Stimulated activated naive CD4-positive, alpha-beta T cell (primary cell): ENCODE measurements at regions not wholly inside any gene's neighbourhood (a gene's known extent, or its start where the extent isn't known, plus 50 kb on each side); places are given as distances from the start of the nearest gene placed in this dataset.
A peak's percentile ranks its signal among the peaks of the same experiment; 100 is the strongest.

Source experiments
- DNase-seq, 6 experiments: peaks; one replicate each; lab custom pipeline; 2025; lab: John Stamatoyannopoulos, UW

- DNase-seq = no peak
Observed at GRCh38 chr7:47663851-47664250, 81.9 kb upstream of the TNS3 start.

- DNase-seq = no peak
Observed at GRCh38 chr7:47663213-47663612, 81.3 kb upstream of the TNS3 start.

- DNase-seq = no peak
Observed at GRCh38 chr7:47661051-47661714, 79.3 kb upstream of the TNS3 start.

GRCh38 chr7:47659664-47660462, 78.0 kb upstream of the TNS3 start:
- DNase-seq = no peak

GRCh38 chr7:47658886-47659635, 77.2 kb upstream of the TNS3 start:
- DNase-seq = no peak

- DNase-seq = no peak
Observed at GRCh38 chr7:47657126-47657525, 75.2 kb upstream of the TNS3 start.

- no peak for DNase-seq
Observed at GRCh38 chr7:47654672-47655298, 72.9 kb upstream of the TNS3 start.

GRCh38 chr7:47653550-47654411, 71.9 kb upstream of the TNS3 start:
- DNase-seq = no peak

GRCh38 chr7:47652591-47652990, 70.7 kb upstream of the TNS3 start:
- no peak for DNase-seq

- no peak for DNase-seq
Observed at GRCh38 chr7:47651355-47652317, 69.7 kb upstream of the TNS3 start.

GRCh38 chr7:47649919-47650318, 68.0 kb upstream of the TNS3 start:
- DNase-seq = no peak

GRCh38 chr7:47648275-47648925, 66.5 kb upstream of the TNS3 start:
- DNase-seq = no peak

GRCh38 chr7:47647918-47648250, 66.0 kb upstream of the TNS3 start:
- DNase-seq = no peak

GRCh38 chr7:47647181-47647917, 65.4 kb upstream of the TNS3 start:
- peak in 3 of 6 experiments; percentile 5 to 23 (median 11) for DNase-seq

- DNase-seq = no peak
Observed at GRCh38 chr7:47643716-47644400, 61.9 kb upstream of the TNS3 start.

GRCh38 chr7:47640265-47640664, 58.4 kb upstream of the TNS3 start:
- no peak for DNase-seq

- no peak for DNase-seq
Observed at GRCh38 chr7:47639495-47640110, 57.7 kb upstream of the TNS3 start.

- DNase-seq = no peak
Observed at GRCh38 chr7:47638679-47639315, 56.9 kb upstream of the TNS3 start.
